ENCODE measurements at regions not wholly inside any gene's neighbourhood (a gene's known extent, or its start where the extent isn't known, plus 50 kb on each side); places are given as distances from the start of the nearest gene placed in this dataset.

DNA sequence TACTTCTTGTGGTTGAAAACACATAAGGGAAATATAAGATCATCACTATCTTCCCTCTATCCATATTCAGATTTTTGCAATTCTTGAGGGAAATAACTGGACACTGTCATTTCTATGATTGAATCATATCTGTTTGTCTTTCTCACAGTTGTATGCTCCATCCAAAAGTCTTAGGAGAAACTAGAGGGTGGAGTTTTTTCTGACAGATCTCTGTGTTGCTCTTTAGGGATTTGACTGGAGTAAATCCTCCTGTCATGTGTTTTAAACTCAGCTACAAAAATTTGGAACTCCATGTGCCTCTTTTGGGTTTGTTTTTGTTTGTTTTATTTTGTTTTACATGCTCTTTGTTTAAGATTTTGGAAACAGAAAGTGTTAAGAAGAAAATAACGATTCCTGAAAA lies 136.5 kb downstream of the SPATA18 start:
- H2AK5ac ChIP-seq (ENCODE audit: low read depth, low read length) = no peak overlapping the region
- TF ChIP-seq POLR2A (IDR thresholded peaks at IDR 0.05; ENCODE audit: low read depth, low read length) (no peak), BHLHE40 (IDR thresholded peaks at IDR 0.05; ENCODE audit: low read depth, low read length) (no peak), CEBPB (IDR thresholded peaks at IDR 0.05; ENCODE audit: low read depth, low read length) (no peak), FOS (IDR thresholded peaks at IDR 0.05; ENCODE audit: low read depth, low read length) (no peak), RCOR1 (IDR thresholded peaks at IDR 0.05; ENCODE audit: insufficient replicate concordance, low read length) (no peak), RFX5 (IDR thresholded peaks at IDR 0.05; ENCODE audit: low read depth, low read length) (no peak), SMC3 (IDR thresholded peaks at IDR 0.05; ENCODE audit: low read depth, low read length) (no peak), NFE2L2 (IDR thresholded peaks at IDR 0.05; ENCODE audit: low read depth, low read length) (no peak), MXI1 (IDR thresholded peaks at IDR 0.05; ENCODE audit: borderline replicate concordance, low read depth, low read length) (no peak)
- WGBS, 2 experiments (ENCODE audit: extremely low coverage in 2 of 2, insufficient read length in 1 of 2) = no CpG with 5 or more reads among the region's 1 CpG
- H3K27ac ChIP-seq (ENCODE audit: insufficient read depth, low read length) = no peak overlapping the region
- H3K23ac ChIP-seq (ENCODE audit: low read depth, low read length) = no peak overlapping the region
- dilution Hi-C loops (cut with HindIII; ENCODE audit: low sequenced_read_pairs, unreplicated experiment) (no loop called here), in situ Hi-C loops (cut with MboI; ENCODE audit: low sequenced_read_pairs) (loop anchor here (25.0 kb wide), 1 partner anchor 100 kb away; no protein-coding TSS in a partner anchor), intact Hi-C loops (cut with micrococcal nuclease) (no loop called here)
- no peak overlapping the region for H3K14ac ChIP-seq (replicated peaks; ENCODE audit: low read depth, low read length)
- H3K79me1 ChIP-seq (ENCODE audit: low read depth in 1 of 2, low read length in 2 of 2) = no peaks in the 10 kb centered on the region
- H4K5ac ChIP-seq (ENCODE audit: low read depth, low read length) = no peak overlapping the region
- H2BK15ac ChIP-seq (ENCODE audit: low read depth, low read length) = no peak overlapping the region
- H3K4me2 ChIP-seq (ENCODE audit: low read depth, low read length) = no peak overlapping the region
- H3K4ac ChIP-seq (ENCODE audit: low read depth, low read length) = no peak overlapping the region
- no peaks in the 10 kb centered on the region for H3K4me1 ChIP-seq (ENCODE audit: control insufficient read depth, insufficient read depth, low read length)
- H3K27me3 ChIP-seq (ENCODE audit: control insufficient read depth, insufficient read depth, low read length) = no peaks in the 10 kb centered on the region; the same call in 1 of the 2 replicates
- ChIA-PET POLR2A (ENCODE audit: unreplicated experiment) (no interaction called here), CTCF (no interaction called here)
- no peak overlapping the region for H3K18ac ChIP-seq (ENCODE audit: low read depth, low read length)
- no peak overlapping the region for H2BK20ac ChIP-seq (ENCODE audit: low read depth, low read length)
- no peak overlapping the region for H3K56ac ChIP-seq (ENCODE audit: extremely low read depth, insufficient read depth, low read length)
- H2BK120ac ChIP-seq (ENCODE audit: low read depth, low read length) = no peak overlapping the region
- no peaks in the 10 kb centered on the region for H3K9me1 ChIP-seq (ENCODE audit: insufficient read depth, low read length)
- H2AFZ ChIP-seq (replicated peaks; ENCODE audit: low read length, poor library complexity) = no peak overlapping the region
- no peak overlapping the region for H2BK5ac ChIP-seq (ENCODE audit: low read depth, low read length, poor library complexity, severe bottlenecking)
- H3K9ac ChIP-seq (ENCODE audit: low read depth, low read length) = no peak overlapping the region
- DNase-seq (no peak), ATAC-seq (ENCODE audit: low read depth) (no peak)
- no peak overlapping the region for H4K91ac ChIP-seq (ENCODE audit: insufficient read depth, low read depth, low read length)
- H3K9me3 ChIP-seq (ENCODE audit: control insufficient read depth, insufficient read depth, low read length) = no peaks in the 10 kb centered on the region
- H2AK9ac ChIP-seq (replicated peaks; ENCODE audit: low read depth, low read length, poor library complexity) = no peak overlapping the region
- BruUV-seq (replicated peaks) = no TSS peak
- H3K36me3 ChIP-seq (ENCODE audit: control insufficient read depth, insufficient read depth, low read length) = no peaks in the 10 kb centered on the region
- H4K20me1 ChIP-seq (ENCODE audit: insufficient read depth, low read length) = no peaks in the 10 kb centered on the region
- H4K8ac ChIP-seq (ENCODE audit: low read depth in 2 of 2, low read length in 2 of 2) = no peak overlapping the region
- no peak overlapping the region for H3K4me3 ChIP-seq (ENCODE audit: insufficient read depth, low read depth, low read length)
